Gastroesophageal sphincter (tissue), 3 donors: ENCODE measurements at regions not wholly inside any gene's neighbourhood (a gene's known extent, or its start where the extent isn't known, plus 50 kb on each side); places are given as distances from the start of the nearest gene placed in this dataset.
"Not testable (repeated sequence)": the region's sequence is repeated elsewhere in the genome, so short reads cannot be mapped to it uniquely, and the experiment has no call there.

Experiments
- EP300 ChIP-seq: sonication (generic); formaldehyde crosslinking; IDR thresholded peaks from one replicate; pipeline ENCODE4 v1.6.1; 2017; ENCODE audit warnings: antibody characterized with exemption, mild to moderate bottlenecking
- POLR2A ChIP-seq, 2 donors: fragments of 450-650 bp; IDR thresholded peaks; one replicate each; pipeline ENCODE4 v1.6.1; 2017; ENCODE audit warnings: antibody characterized with exemption in 2 of 2, mild to moderate bottlenecking in 2 of 2, moderate library complexity in 1 of 2
- TF ChIP-seq, protein P1 (sequence below), 4 experiments: fragments of 200-600 bp in 2 of 4; fragments of 450-650 bp in 2 of 4; sonication (generic) in 1 of 4; IDR thresholded peaks; one replicate each; pipeline ENCODE4 v1.5.1; 2017 to 2019; ENCODE audit warnings: antibody characterized with exemption in 4 of 4, mild to moderate bottlenecking in 2 of 4, moderate library complexity in 2 of 4

DNA sequence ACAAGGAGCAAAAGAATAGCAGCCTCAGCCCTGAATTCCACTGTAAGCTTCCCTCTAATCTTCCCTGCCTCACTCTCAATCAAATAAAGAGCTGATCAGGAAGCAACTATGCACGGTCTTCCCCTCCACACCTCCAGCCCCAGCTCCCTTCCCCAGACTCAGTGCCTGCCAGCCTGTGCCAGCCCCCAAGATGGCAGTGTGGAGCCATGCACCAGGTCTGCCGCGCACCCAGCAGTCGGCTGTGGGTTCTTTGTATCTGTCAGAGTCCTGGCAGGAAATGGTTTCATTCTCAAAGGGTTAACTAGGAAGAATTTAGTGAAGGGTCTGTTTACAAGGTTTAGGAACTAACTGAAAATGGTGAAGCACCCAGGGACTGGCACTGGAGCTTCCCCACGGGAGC, 71.3 kb upstream of the PRSS12 start:
- TF ChIP-seq, protein P1, sequence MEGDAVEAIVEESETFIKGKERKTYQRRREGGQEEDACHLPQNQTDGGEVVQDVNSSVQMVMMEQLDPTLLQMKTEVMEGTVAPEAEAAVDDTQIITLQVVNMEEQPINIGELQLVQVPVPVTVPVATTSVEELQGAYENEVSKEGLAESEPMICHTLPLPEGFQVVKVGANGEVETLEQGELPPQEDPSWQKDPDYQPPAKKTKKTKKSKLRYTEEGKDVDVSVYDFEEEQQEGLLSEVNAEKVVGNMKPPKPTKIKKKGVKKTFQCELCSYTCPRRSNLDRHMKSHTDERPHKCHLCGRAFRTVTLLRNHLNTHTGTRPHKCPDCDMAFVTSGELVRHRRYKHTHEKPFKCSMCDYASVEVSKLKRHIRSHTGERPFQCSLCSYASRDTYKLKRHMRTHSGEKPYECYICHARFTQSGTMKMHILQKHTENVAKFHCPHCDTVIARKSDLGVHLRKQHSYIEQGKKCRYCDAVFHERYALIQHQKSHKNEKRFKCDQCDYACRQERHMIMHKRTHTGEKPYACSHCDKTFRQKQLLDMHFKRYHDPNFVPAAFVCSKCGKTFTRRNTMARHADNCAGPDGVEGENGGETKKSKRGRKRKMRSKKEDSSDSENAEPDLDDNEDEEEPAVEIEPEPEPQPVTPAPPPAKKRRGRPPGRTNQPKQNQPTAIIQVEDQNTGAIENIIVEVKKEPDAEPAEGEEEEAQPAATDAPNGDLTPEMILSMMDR (IDR thresholded peaks at IDR 0.05) = peak; percentile 20 to 61 (median 56)
- TF ChIP-seq POLR2A (IDR thresholded peaks at IDR 0.05); EP300: not testable (repeated sequence)
